MM.1S (cell line): ENCODE measurements at regions not wholly inside any gene's neighbourhood (a gene's known extent, or its start where the extent isn't known, plus 50 kb on each side); places are given as distances from the start of the nearest gene placed in this dataset.
"Not testable (repeated sequence)": the region's sequence is repeated elsewhere in the genome, so short reads cannot be mapped to it uniquely, and the experiment has no call there.

Experiments used
- CTCF ChIP-seq: fragments of 300-600 bp; sonication (generic); IDR thresholded peaks from 2 replicates; pipeline ENCODE4 v1.5.1; 2016; ENCODE audit warnings: antibody characterized with exemption, low read length, mixed read lengths
- EZH2 ChIP-seq: fragments of 300-600 bp; sonication (generic); optimal IDR thresholded peaks from 2 replicates; pipeline ENCODE3; 2017; ENCODE audit warnings: low read depth, mild to moderate bottlenecking, antibody characterized with exemption, low read length, mixed read lengths

- not testable (repeated sequence) for TF ChIP-seq EZH2, CTCF
Observed at GRCh38 chr1:234795711-234796437, 185.9 kb upstream of the IRF2BP2 start.
